Frontal cortex (tissue), 3 donors: ENCODE measurements at regions not wholly inside any gene's neighbourhood (a gene's known extent, or its start where the extent isn't known, plus 50 kb on each side); places are given as distances from the start of the nearest gene placed in this dataset.
"Not testable (repeated sequence)": the region's sequence is repeated elsewhere in the genome, so short reads cannot be mapped to it uniquely, and the experiment has no call there.

ENCODE experiments used
- DNase-seq, 2 donors: peaks; one replicate each; pipeline ENCODE4 v3.0.0; 2012; ENCODE audit warnings: low spot score in 2 of 2
- FAIRE-seq: peaks from 2 replicates; lab custom pipeline; 2012; peaks lifted over from hg19 to GRCh38; lab: Jason Lieb, UNC
- donor health status: control.
- donor health status: control.
- donor health status: control.

- no peak for FAIRE-seq
- DNase-seq = no peak
Measured at GRCh38 chr9:36521148-36521547, 51.5 kb upstream of the MELK start.

- DNase-seq (no peak), FAIRE-seq (no peak)
Measured at GRCh38 chr9:36517131-36517530, 55.6 kb upstream of the MELK start.

- no peak for DNase-seq
- no peak for FAIRE-seq
Measured at GRCh38 chr9:36504156-36504555, 68.5 kb upstream of the MELK start.

GRCh38 chr9:36503172-36504088, 69.3 kb upstream of the MELK start:
- FAIRE-seq = no peak
- DNase-seq = no peak

- FAIRE-seq = no peak
- no peak for DNase-seq
Measured at GRCh38 chr9:36501727-36502126, 71.0 kb upstream of the MELK start.

- DNase-seq, FAIRE-seq: not testable (repeated sequence)
Measured at GRCh38 chr9:36500931-36501330, 71.8 kb upstream of the MELK start.

GRCh38 chr9:36499174-36499890, 73.4 kb upstream of the MELK start:
- no peak for DNase-seq
- FAIRE-seq = no peak

GRCh38 chr9:36493564-36493963, 79.1 kb upstream of the MELK start:
- FAIRE-seq, DNase-seq: not testable (repeated sequence)

GRCh38 chr9:36492865-36493264, 79.8 kb upstream of the MELK start:
- DNase-seq (no peak), FAIRE-seq (no peak)

- FAIRE-seq = no peak
- DNase-seq = no peak
Measured at GRCh38 chr9:36489453-36489852, 83.2 kb upstream of the MELK start.

GRCh38 chr9:36488389-36488756, 84.3 kb upstream of the MELK start:
- DNase-seq (no peak), FAIRE-seq (no peak)

- FAIRE-seq (no peak), DNase-seq (peak; percentile 92 to 94)
Measured at GRCh38 chr9:36487482-36488388, 85.0 kb upstream of the MELK start.

- no peak for FAIRE-seq
- no peak for DNase-seq
Measured at GRCh38 chr9:36486933-36487481, 85.7 kb upstream of the MELK start.

GRCh38 chr9:36486329-36486932, 86.3 kb upstream of the MELK start:
- FAIRE-seq (no peak), DNase-seq (no peak)

GRCh38 chr9:36485647-36486328, 85.7 kb upstream of the RNF38 start:
- DNase-seq = no peak
- no peak for FAIRE-seq

GRCh38 chr9:36484124-36484523, 84.1 kb upstream of the RNF38 start:
- FAIRE-seq = no peak
- no peak for DNase-seq

- DNase-seq (no peak), FAIRE-seq (no peak)
Measured at GRCh38 chr9:36479101-36479500, 79.0 kb upstream of the RNF38 start.

GRCh38 chr9:36471359-36471758, 71.3 kb upstream of the RNF38 start:
- DNase-seq (no peak), FAIRE-seq (no peak)
